NCI-H2029 treated with DMSO at 0.1 percent for 48 hours (cell line): ENCODE measurements at regions not wholly inside any gene's neighbourhood (a gene's known extent, or its start where the extent isn't known, plus 50 kb on each side); places are given as distances from the start of the nearest gene placed in this dataset.

Source experiments
- DNase-seq: peaks from one replicate; lab custom pipeline; 2025; lab: John Stamatoyannopoulos, UW

DNA sequence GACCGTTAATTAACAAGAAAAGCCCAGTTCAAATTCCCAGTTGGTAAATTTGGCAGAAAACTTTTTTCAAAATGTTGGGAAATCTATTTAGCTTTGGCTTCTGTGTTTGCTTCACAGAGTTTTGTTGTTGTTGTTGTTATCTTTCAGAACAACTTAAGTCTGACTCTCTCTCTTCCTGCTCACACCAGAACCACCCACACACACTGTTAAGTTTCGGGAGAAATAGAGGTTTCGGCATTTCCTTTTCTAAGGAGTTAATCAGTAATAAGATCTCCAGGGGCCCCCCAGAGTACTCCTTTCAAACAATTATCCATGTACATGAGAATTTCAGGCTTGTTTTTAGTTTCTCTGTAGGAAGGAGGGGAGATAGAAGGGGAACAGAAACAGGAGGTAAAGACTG lies 106.2 kb upstream of the PTCHD1 start:
- no peak for DNase-seq

DNA sequence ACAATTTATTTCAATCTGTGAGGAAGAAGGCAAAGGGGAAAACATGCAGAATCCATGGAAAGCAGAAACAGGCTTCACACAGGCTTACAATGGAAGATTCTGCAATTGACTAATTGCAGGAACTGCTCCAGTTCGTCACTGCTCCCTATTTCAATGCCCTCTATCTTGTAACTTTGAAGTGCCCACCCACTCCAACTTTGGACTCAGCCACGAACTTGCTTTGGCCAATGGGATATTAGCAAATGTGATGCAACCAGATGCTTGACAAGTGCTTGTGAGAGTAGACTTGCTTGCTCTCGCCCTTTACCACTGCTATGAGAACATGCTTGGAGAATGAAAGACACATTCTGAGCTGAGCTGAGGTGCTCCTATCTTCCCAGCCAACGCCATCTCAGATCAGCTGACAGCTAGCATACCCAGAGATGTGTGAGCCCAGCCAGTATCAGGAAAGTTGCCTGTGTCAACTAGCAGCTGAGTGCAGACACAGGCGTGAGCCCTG lies 105.7 kb upstream of the PTCHD1 start:
- no peak for DNase-seq

DNA sequence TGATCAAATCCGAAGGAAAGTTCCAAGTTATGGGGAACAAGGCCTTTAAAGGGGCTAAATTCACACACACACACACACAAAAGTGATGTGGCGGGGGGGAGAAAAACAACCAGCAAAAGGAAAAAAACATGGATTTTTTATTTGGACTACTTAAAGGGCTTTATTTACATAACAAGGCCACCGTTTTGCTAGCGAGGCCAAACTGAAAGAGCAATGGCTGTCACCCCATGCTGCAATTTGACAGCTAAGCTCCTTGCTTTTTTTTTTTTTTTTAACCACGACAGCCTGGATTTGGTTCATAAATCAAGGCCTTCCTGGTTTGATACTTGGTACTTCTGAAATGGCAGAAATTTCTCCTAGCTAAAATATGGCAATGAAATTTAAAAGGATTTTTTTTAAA lies 99.6 kb upstream of the PTCHD1 start:
- DNase-seq: no peak

DNA sequence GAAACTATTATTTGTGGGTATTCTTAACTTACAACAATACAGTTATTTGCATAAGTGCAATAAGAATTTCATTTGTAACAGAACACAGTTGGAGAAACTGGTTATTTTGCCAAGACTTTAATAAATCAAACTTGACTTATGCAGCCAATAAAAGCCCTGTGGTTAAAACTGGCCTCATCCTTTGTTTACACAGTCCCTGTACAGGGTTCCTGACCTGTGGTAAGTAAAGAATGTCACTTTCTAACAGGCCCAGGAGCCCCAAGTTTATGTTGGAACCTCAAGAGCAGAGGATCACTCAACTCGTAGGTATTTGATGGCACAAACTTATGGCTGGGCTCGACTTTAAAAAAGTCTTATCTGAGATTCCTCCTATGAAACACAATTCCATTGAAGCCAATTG lies 88.6 kb upstream of the PTCHD1 start:
- no peak for DNase-seq

DNA sequence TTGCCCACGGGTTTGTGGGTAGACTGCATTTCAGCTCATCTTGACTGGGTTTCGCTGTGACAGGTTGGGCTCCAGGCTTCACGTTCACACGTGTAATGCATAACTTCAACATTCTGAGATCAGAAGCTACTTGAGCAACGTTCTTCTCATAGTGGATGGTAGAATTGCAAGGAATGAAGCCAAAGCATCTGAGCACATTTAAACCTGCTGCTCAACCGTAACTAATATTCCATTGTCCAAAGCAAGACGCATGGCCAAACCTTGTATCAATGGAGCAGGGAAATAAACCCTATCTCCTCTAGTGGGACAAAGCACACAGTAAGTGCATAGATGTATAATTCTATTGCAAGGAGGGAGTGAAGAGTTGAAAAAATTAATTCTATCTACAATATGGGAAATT lies 86.5 kb upstream of the PTCHD1 start:
- no peak for DNase-seq

DNA sequence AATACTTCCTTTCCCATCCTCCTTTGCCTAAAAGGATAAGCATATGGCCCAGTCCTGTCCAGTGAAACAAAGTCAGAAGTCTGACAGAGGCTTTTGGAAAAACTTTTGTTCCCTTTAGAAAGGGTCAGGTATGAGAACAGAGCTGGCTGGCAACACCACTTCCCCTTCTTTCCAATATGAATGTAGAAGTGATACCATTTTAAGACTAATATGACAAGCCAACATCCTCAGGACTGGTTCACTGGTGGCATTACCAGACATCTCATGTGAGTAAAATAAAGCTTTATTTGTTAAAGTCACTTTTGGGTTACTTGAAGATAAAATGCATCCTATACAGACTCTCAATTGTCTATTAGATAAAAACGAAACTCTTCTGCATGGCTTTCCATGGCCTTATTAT lies 83.6 kb upstream of the PTCHD1 start:
- DNase-seq: no peak

DNA sequence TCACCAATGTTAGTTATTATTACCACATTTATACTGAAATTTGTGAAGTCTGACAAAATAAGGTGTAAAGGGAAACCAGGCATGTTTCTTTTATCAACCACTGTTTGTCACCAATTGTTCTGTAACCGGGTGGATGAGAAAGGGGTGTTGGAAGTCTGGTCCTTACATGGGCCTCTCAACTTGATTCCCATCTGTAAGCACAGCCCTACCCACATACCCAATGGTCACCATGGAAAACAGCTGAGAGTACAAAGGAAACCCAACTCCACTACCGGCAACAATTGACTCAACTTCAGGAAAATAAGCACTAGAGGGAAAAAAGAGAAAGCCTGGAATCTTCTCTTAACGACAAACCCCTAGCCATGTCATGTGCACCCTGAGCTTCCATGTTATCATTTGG lies 70.8 kb upstream of the PTCHD1 start:
- no peak for DNase-seq

DNA sequence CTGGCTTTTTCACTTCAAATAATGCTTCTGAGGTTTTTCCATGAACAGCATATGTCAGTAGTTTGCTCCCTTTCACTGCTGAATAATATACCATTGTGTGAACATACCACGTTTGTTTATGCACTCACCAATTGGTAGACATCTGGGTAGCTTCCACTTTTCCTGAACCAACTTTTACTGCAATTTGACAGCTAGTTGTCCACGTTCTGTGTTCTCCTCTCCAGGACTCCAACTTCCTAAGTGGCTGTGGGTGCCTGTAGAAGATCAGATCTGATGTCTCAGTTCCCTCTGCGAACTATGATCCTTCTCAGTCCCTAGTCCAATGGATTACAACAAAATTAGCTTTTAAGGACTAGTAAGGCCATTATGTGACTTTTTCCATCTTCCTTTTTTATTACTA lies 64.7 kb upstream of the PTCHD1 start:
- no peak for DNase-seq

DNA sequence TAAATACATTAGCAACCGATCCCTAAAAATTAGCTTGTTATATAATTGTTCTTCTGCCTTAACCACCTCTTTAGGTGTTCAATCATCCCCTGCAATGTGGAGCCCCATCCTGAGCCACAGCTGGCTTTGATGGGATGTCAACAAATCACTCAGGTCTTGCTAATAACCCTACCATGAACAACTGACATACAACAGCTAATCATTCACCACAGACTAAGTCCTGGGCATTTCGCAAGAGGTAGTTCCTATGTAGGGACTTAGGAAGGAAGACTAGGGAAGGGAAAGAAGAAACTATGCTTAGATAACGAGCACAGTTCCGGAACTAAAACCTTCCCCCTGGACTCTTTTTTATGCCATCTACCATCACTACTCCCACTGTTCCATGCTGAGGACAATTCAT lies 63.6 kb upstream of the PTCHD1 start:
- DNase-seq: no peak

DNA sequence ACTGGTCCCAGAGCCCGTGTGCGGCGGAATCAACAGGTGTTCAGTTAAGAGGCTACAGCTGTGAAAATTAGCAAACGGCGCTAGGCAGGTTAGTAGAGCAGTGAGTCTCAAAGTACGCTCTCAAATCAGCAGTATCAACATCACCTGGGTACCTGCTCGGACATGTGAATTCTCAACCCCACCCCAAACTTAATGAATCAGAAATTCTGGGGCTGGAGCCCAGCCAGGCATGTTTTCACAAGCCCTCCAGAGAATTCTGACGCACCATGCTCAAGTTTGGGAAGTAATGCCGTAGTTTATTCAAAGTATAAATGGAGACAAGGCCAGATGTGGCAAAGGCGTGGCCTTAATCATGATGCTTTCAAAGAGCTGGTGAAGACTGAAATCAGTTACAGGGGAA lies 58.2 kb upstream of the PTCHD1 start:
- no peak for DNase-seq
